Muscle layer of colon (tissue), 2 donors: ENCODE measurements at regions not wholly inside any gene's neighbourhood (a gene's known extent, or its start where the extent isn't known, plus 50 kb on each side); places are given as distances from the start of the nearest gene placed in this dataset.
"Not testable (repeated sequence)": the region's sequence is repeated elsewhere in the genome, so short reads cannot be mapped to it uniquely, and the experiment has no call there.

Experiments
- H3K27ac ChIP-seq: one replicate; pipeline ENCODE4 v1.7.0; 2013; ENCODE audit warnings: low read depth, mild to moderate bottlenecking, low read length, moderate library complexity
- H3K27me3 ChIP-seq, 2 donors: one replicate each; pipeline ENCODE4 v1.7.0; 2013; ENCODE audit warnings: low read length in 2 of 2, mild to moderate bottlenecking in 2 of 2; ENCODE audit not compliant: insufficient read depth in 2 of 2, control insufficient read depth in 1 of 2
- H3K36me3 ChIP-seq: one replicate; pipeline ENCODE4 v1.7.0; 2013; ENCODE audit warnings: mild to moderate bottlenecking, low read length; ENCODE audit not compliant: insufficient read depth
- H3K4me1 ChIP-seq: one replicate; pipeline ENCODE4 v1.7.0; 2013; ENCODE audit warnings: mild to moderate bottlenecking, low read length; ENCODE audit not compliant: insufficient read depth
- H3K4me3 ChIP-seq, 2 donors: one replicate each; pipeline ENCODE4 v1.7.0; 2013; ENCODE audit warnings: low read length in 2 of 2, low read depth in 1 of 2, mild to moderate bottlenecking in 1 of 2, moderate library complexity in 1 of 2
- H3K9ac ChIP-seq: one replicate; pipeline ENCODE4 v1.7.0; 2013; ENCODE audit warnings: low read length
- H3K9me3 ChIP-seq: one replicate; pipeline ENCODE4 v1.7.0; 2013; ENCODE audit warnings: mild to moderate bottlenecking, low read length
- donor health status: abdominal sarcoma.
- donor health status: Adenocarcinoma of cecum.

DNA sequence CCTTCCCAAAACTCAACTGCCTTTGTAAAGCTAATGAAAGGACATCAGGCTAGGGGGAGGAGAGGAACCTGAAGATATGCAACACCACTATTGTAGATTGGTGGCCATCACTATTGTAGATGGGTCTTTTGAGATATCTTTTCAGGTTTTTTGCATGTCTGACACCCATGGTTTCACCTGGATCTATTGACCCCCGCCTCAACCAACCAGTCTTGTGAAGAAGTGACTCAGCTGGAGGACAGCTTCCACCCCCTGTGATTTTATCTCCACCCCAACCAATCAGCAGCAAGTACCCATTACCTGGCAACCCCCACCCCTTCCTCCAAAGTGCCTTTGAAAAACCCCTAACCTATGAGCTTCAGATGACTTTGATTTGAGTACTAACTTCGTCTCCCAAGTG lies 382.6 kb upstream of the GOT2 start:
- no peaks in the 10 kb centered on the region for H3K27me3 ChIP-seq
- H3K9ac ChIP-seq = no peak overlapping the region
- no peaks in the 10 kb centered on the region for H3K4me1 ChIP-seq
- H3K27ac ChIP-seq = no peak overlapping the region
- no peaks in the 10 kb centered on the region for H3K36me3 ChIP-seq
- H3K4me3 ChIP-seq = no peak overlapping the region
- H3K9me3 ChIP-seq = no peaks in the 10 kb centered on the region

DNA sequence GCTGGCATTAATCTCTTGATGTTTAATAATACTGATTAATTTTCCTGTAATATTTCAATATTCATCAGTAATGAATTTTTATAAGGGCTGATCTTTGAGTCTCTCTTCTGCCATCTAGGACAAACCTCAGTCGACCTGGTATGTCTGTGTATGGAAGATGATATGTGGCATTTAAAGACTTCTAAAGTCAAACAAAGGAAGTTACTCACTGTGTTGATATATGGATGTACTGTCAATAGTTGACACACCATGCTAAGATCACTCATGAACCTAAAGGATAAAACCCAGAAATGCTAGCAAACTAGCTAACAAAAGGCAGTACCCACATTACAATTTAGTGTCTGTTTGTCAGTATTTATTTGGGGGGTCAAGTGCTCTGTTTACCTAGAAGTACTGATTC lies 380.7 kb upstream of the GOT2 start:
- no peak overlapping the region for H3K27ac ChIP-seq
- H3K27me3 ChIP-seq = no peaks in the 10 kb centered on the region
- H3K4me3 ChIP-seq = no peak overlapping the region
- no peaks in the 10 kb centered on the region for H3K36me3 ChIP-seq
- H3K9ac ChIP-seq = no peak overlapping the region
- no peaks in the 10 kb centered on the region for H3K4me1 ChIP-seq
- no peaks in the 10 kb centered on the region for H3K9me3 ChIP-seq

DNA sequence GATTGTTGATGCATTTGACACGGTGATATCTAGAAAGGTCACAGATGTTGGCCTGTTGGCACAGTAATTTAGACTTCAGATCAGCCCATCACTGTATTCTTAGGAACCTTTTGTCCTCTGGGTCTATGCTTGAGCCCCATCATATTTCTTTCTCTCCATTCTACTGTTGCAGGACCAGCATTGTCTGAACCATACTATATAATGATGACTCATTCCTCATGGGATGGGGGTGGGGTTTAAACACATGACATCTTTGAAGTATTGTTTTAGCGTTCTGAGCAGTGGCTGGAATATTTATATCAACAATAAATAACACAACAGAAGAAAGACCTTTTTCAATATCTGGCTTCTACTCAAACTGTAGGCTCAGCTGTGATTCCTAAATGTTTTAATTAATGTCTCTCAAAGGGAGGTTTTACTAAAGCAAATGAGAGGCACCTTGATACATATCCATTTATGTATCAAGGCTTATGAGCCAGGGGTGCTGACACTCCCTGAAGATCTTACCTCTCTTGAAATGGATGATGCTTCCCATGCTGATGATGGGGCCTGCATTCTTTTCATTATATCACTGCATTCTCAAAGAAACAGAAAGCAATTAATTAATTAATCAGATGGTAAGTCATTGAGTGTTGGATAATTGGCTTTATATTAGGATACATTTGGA lies 379.0 kb upstream of the GOT2 start:
- Histone ChIP-seq H3K9me3 (no peaks in the 10 kb centered on the region), H3K9ac (no peak overlapping the region), H3K4me1 (no peaks in the 10 kb centered on the region), H3K4me3 (no peak overlapping the region), H3K27ac (no peak overlapping the region), H3K36me3 (no peaks in the 10 kb centered on the region), H3K27me3 (no peaks in the 10 kb centered on the region)

DNA sequence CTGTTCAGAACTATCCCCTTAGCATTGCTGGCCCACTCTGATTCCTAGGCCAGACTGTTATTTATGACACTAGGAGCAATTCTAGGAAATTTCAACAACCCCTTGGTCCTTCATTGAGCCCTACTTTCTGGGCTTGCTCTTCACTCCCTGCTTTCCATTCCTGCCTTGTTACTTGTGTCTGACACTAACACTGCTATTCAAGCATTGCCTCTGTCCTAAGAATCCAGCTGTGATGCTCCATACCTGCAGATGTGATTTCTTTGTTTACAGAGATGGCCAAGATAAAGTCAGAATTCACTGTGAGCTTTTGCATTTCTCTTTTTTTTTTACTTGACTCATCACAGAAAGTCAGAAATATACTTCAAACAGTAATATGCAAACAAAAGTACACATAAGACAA lies 377.2 kb upstream of the GOT2 start:
- Histone ChIP-seq H3K4me3 (no peak overlapping the region), H3K36me3 (no peaks in the 10 kb centered on the region), H3K4me1 (no peaks in the 10 kb centered on the region), H3K27ac (no peak overlapping the region), H3K27me3 (no peaks in the 10 kb centered on the region), H3K9me3 (no peaks in the 10 kb centered on the region), H3K9ac (no peak overlapping the region)

DNA sequence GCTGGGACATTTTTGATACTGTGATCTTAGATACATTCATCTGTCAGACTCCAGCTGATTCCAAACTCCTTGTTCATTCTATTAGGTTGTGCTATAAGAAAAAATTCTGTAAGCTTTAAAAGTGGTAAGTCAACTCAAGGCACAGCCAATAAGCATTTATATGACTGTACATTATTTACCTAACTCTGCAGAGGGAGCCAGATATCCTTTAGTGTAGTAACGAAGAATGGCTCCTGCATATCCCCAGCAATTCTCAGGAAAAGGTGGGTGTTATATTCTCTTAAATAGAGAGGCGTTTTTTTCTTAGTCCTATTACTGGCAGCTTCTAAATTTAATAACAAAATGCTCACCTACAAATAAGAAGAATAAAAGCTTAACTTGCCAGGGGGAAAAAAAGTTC lies 374.3 kb upstream of the GOT2 start:
- Histone ChIP-seq H3K4me1 (no peaks in the 10 kb centered on the region), H3K36me3 (no peaks in the 10 kb centered on the region), H3K27me3 (no peaks in the 10 kb centered on the region), H3K4me3 (no peak overlapping the region), H3K27ac (no peak overlapping the region), H3K9ac (no peak overlapping the region), H3K9me3 (no peaks in the 10 kb centered on the region)

DNA sequence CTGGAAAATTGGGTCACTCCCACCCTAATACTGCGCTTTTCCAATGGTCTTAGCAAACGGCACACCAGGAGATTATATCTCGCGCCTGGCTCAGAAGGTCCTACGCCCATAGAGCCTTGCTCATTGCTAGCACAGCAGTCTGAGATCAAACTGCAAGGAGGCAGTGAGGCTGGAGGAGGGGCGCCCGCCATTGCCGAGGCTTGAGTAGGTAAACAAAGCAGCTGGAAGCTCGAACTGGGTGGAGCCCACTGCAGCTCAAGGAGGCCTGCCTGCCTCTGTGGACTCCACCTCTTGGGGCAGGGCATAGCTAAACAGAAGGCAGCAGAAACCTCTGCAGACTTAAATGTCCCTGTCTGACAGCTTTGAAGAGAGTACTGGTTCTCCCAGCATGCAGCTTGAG lies 362.6 kb upstream of the GOT2 start:
- H3K27ac ChIP-seq, H3K9me3 ChIP-seq, H3K4me3 ChIP-seq, H3K27me3 ChIP-seq, H3K9ac ChIP-seq, H3K36me3 ChIP-seq, H3K4me1 ChIP-seq: not testable (repeated sequence)

DNA sequence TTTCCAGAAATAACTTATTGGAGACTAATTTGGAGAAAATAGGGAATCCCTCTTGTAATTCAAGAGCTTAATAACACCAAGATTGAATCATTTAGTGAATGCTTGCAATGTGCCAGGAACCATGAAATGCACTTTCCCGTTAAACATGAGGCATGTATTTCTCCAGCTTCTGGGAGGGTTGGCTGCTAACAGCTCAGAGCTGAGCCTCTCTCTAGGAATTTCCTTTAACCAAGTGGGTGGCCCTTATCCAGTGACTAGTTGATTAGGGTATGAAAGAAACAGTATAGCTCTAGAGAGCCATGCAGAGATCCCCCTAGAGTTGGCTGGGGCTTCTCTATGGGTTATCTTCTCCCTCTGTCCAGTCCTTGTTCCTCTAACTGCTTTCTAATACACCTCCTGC lies 356.4 kb upstream of the GOT2 start:
- no peaks in the 10 kb centered on the region for H3K36me3 ChIP-seq
- no peak overlapping the region for H3K27ac ChIP-seq
- no peaks in the 10 kb centered on the region for H3K4me1 ChIP-seq
- H3K9me3 ChIP-seq = no peaks in the 10 kb centered on the region
- H3K4me3 ChIP-seq = no peak overlapping the region
- H3K9ac ChIP-seq = no peak overlapping the region
- no peaks in the 10 kb centered on the region for H3K27me3 ChIP-seq

DNA sequence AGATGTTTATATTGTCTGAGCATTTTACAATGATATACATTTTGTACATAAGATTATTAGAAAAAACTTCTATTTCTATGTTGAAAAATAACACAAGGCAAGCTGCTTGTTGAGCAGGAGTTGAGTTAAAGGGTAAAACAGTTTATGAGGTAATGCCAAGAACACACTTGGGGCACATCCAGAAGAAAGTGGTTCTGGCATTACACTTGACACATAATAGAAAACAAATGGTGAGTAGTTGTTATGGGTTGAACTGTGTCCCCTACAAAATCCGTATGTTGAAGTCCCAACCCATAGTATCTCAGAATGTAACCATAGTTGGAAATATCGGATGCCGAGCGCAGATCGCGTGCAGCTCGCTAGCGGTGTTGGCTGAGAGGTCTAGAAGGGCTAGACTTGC lies 354.3 kb upstream of the GOT2 start:
- H3K9me3 ChIP-seq = no peaks in the 10 kb centered on the region
- H3K4me3 ChIP-seq = no peak overlapping the region
- no peak overlapping the region for H3K9ac ChIP-seq
- no peak overlapping the region for H3K27ac ChIP-seq
- no peaks in the 10 kb centered on the region for H3K4me1 ChIP-seq
- H3K36me3 ChIP-seq = no peaks in the 10 kb centered on the region
- H3K27me3 ChIP-seq = no peaks in the 10 kb centered on the region

DNA sequence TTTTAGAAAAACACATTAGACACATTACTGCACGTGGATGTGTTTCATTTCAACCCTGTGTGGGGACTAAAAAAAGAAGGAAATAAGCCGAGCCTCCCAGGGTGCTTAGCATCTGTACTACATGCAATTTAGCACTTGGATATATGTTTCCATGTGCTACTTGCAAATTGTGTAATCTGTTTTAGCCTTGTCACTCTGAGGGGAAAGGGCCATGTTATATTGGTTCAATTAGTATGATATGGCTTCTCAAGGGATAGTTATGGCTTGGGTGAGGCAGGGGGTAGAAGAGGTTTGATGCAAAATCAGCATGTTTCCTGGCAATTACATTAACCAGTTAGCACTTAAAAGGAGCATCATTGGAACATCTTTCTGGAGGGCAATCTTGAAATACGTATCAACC lies 353.5 kb upstream of the GOT2 start:
- H3K27me3 ChIP-seq = no peaks in the 10 kb centered on the region
- H3K4me3 ChIP-seq = no peak overlapping the region
- no peak overlapping the region for H3K27ac ChIP-seq
- no peaks in the 10 kb centered on the region for H3K36me3 ChIP-seq
- no peaks in the 10 kb centered on the region for H3K4me1 ChIP-seq
- H3K9me3 ChIP-seq = no peaks in the 10 kb centered on the region
- H3K9ac ChIP-seq = no peak overlapping the region

DNA sequence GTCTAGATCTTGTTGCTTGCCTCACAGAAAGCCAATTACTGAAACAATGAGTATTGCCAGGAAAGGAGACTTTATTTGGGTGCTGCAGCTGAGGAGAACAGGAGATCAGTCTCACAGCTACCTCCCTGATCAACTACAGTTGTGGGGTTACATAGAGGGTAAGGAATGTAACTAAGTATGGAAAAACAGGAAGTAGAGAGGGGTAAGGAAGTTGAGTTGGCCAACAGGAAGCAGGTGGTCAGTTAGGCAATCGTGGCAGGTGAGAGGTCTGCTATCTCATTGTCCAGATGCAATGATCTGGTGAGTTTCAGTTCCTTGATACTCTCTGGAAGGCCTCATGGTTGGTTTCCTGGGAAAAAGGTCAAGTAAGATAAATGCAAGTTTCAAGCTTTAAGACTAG lies 333.1 kb upstream of the GOT2 start:
- Histone ChIP-seq H3K4me3 (no peak overlapping the region), H3K36me3 (no peaks in the 10 kb centered on the region), H3K4me1 (no peaks in the 10 kb centered on the region), H3K27me3 (no peaks in the 10 kb centered on the region), H3K27ac (no peak overlapping the region), H3K9ac (no peak overlapping the region), H3K9me3 (no peaks in the 10 kb centered on the region)

DNA sequence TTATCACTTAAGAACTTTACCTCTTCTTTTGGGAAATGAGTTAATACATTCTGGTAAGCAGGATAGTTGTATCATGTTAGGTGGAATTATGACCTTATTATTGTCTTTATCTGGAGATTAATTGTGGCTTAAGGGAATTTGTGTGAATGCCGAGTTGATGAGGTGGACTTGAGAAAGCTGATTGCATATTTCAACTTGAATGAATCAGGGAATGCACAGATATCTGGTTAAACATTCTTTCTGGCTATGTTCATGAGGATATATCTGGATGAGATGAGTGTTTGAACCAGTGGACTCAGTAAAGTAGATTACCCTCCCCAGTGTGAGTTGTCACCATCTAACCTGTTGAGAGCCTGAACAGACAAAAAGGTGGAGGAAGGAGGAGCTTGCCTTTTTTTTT lies 326.1 kb upstream of the GOT2 start:
- no peak overlapping the region for H3K27ac ChIP-seq
- no peaks in the 10 kb centered on the region for H3K4me1 ChIP-seq
- no peaks in the 10 kb centered on the region for H3K9me3 ChIP-seq
- H3K36me3 ChIP-seq = no peaks in the 10 kb centered on the region
- H3K27me3 ChIP-seq = no peaks in the 10 kb centered on the region
- no peak overlapping the region for H3K9ac ChIP-seq
- H3K4me3 ChIP-seq = no peak overlapping the region

DNA sequence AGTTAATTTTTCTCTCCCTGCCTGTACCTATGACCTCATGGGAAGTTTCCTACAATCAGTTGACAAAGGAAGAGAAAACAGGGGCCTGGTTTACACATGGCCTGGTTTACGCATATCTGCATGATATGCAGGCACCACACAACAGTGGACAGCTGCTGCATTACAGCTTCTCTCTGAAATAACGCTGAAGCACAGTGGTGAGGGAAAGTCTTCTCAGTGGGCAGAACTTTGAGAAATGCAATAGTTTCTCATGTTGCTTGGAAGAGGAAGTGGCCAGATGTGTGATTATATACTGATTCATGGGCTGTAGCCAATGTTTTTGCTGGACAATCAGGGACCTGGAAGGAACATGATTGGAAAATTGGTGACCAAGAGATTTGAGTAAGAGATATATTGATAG lies 324.1 kb upstream of the GOT2 start:
- Histone ChIP-seq H3K27me3 (no peaks in the 10 kb centered on the region), H3K27ac (no peak overlapping the region), H3K4me1 (no peaks in the 10 kb centered on the region), H3K9me3 (no peaks in the 10 kb centered on the region), H3K36me3 (no peaks in the 10 kb centered on the region), H3K4me3 (no peak overlapping the region), H3K9ac (no peak overlapping the region)
